GM18498 (cell line): ENCODE measurements at regions not wholly inside any gene's neighbourhood (a gene's known extent, or its start where the extent isn't known, plus 50 kb on each side); places are given as distances from the start of the nearest gene placed in this dataset.
A peak's percentile ranks its signal among the peaks of the same experiment; 100 is the strongest.
"Not testable (repeated sequence)": the region's sequence is repeated elsewhere in the genome, so short reads cannot be mapped to it uniquely, and the experiment has no call there.

Experiments
- ATAC-seq: cut with Tn5 transposase; IDR thresholded peaks from one replicate; pipeline ENCODE4 v1.9.1; 2021; ENCODE audit warnings: mild to moderate bottlenecking, moderate library complexity; ENCODE audit not compliant: unreplicated experiment

- peak; percentile 84 for ATAC-seq
These were observed 107.6 kb upstream of the CYRIA start for GRCh38 chr2:16773080-16773713.

- no peak for ATAC-seq
These were observed 102.3 kb upstream of the CYRIA start for GRCh38 chr2:16767789-16768476.

GRCh38 chr2:16765356-16765755, 99.7 kb upstream of the CYRIA start:
- ATAC-seq = no peak

GRCh38 chr2:16764487-16764886, 98.9 kb upstream of the CYRIA start:
- no peak for ATAC-seq

- no peak for ATAC-seq
These were observed 97.9 kb upstream of the CYRIA start for GRCh38 chr2:16763493-16763899.

- no peak for ATAC-seq
These were observed 97.4 kb upstream of the CYRIA start for GRCh38 chr2:16763056-16763455.

- ATAC-seq = no peak
These were observed 94.8 kb upstream of the CYRIA start for GRCh38 chr2:16760426-16760825.

GRCh38 chr2:16756831-16757644, 91.4 kb upstream of the CYRIA start:
- peak; percentile 93 for ATAC-seq

GRCh38 chr2:16755442-16755841, 89.8 kb upstream of the CYRIA start:
- ATAC-seq = no peak

GRCh38 chr2:16753025-16753424, 87.4 kb upstream of the CYRIA start:
- ATAC-seq = not testable (repeated sequence)

- ATAC-seq = not testable (repeated sequence)
These were observed 85.2 kb upstream of the CYRIA start for GRCh38 chr2:16750925-16751214.

GRCh38 chr2:16750175-16750924, 84.7 kb upstream of the CYRIA start:
- no peak for ATAC-seq

- not testable (repeated sequence) for ATAC-seq
These were observed 83.1 kb upstream of the CYRIA start for GRCh38 chr2:16748511-16749266.

GRCh38 chr2:16747689-16748088, 82.1 kb upstream of the CYRIA start:
- ATAC-seq = no peak

GRCh38 chr2:16747257-16747656, 81.6 kb upstream of the CYRIA start:
- no peak for ATAC-seq

- ATAC-seq = no peak
These were observed 81.2 kb upstream of the CYRIA start for GRCh38 chr2:16746833-16747232.

- ATAC-seq = no peak
These were observed 80.7 kb upstream of the CYRIA start for GRCh38 chr2:16746329-16746728.

- no peak for ATAC-seq
These were observed 79.8 kb upstream of the CYRIA start for GRCh38 chr2:16745466-16745865.

- no peak for ATAC-seq
These were observed 78.9 kb upstream of the CYRIA start for GRCh38 chr2:16744521-16744920.

GRCh38 chr2:16742026-16742425, 76.4 kb upstream of the CYRIA start:
- no peak for ATAC-seq

- no peak for ATAC-seq
These were observed 75.9 kb upstream of the CYRIA start for GRCh38 chr2:16741498-16741897.
